ENCODE measurements at regions not wholly inside any gene's neighbourhood (a gene's known extent, or its start where the extent isn't known, plus 50 kb on each side); places are given as distances from the start of the nearest gene placed in this dataset.

- Histone ChIP-seq H3K27me3 (ENCODE audit: control insufficient read depth, insufficient read depth, low read length) (no peaks in the 10 kb centered on the region), H3K27ac (ENCODE audit: low read depth, low read length) (no peak overlapping the region), H3K4me3 (ENCODE audit: low read length) (no peak overlapping the region), H3K9ac (ENCODE audit: low read length) (no peak overlapping the region), H3K36me3 (ENCODE audit: control insufficient read depth, insufficient read depth, low read length) (no peaks in the 10 kb centered on the region), H3K4me1 (ENCODE audit: control insufficient read depth, insufficient read depth, low read length) (peaks cover 4% of the 10 kb centered on the region)
These were observed 210.7 kb upstream of the PWP1 start for GRCh38 chr12:107474639-107475539.

GRCh38 chr12:107475900-107476299 lies 209.7 kb upstream of the PWP1 start:
- H3K27me3 ChIP-seq (ENCODE audit: control insufficient read depth, insufficient read depth, low read length) = no peaks in the 10 kb centered on the region
- no peak overlapping the region for H3K27ac ChIP-seq (ENCODE audit: low read depth, low read length)
- H3K4me1 ChIP-seq (ENCODE audit: control insufficient read depth, insufficient read depth, low read length) = peaks cover 4% of the 10 kb centered on the region
- H3K36me3 ChIP-seq (ENCODE audit: control insufficient read depth, insufficient read depth, low read length) = no peaks in the 10 kb centered on the region
- H3K4me3 ChIP-seq (ENCODE audit: low read length) = no peak overlapping the region
- no peak overlapping the region for H3K9ac ChIP-seq (ENCODE audit: low read length)

GRCh38 chr12:107477018-107477417 lies 208.6 kb upstream of the PWP1 start:
- no peak overlapping the region for H3K27ac ChIP-seq (ENCODE audit: low read depth, low read length)
- no peaks in the 10 kb centered on the region for H3K36me3 ChIP-seq (ENCODE audit: control insufficient read depth, insufficient read depth, low read length)
- no peak overlapping the region for H3K4me3 ChIP-seq (ENCODE audit: low read length)
- no peak overlapping the region for H3K9ac ChIP-seq (ENCODE audit: low read length)
- H3K27me3 ChIP-seq (ENCODE audit: control insufficient read depth, insufficient read depth, low read length) = no peaks in the 10 kb centered on the region
- peaks cover 4% of the 10 kb centered on the region for H3K4me1 ChIP-seq (ENCODE audit: control insufficient read depth, insufficient read depth, low read length)

GRCh38 chr12:107477947-107478610 lies 207.5 kb upstream of the PWP1 start:
- peaks cover 1% of the 10 kb centered on the region for H3K4me1 ChIP-seq (ENCODE audit: control insufficient read depth, insufficient read depth, low read length)
- H3K27ac ChIP-seq (ENCODE audit: low read depth, low read length) = no peak overlapping the region
- no peak overlapping the region for H3K9ac ChIP-seq (ENCODE audit: low read length)
- no peaks in the 10 kb centered on the region for H3K27me3 ChIP-seq (ENCODE audit: control insufficient read depth, insufficient read depth, low read length)
- no peak overlapping the region for H3K4me3 ChIP-seq (ENCODE audit: low read length)
- no peaks in the 10 kb centered on the region for H3K36me3 ChIP-seq (ENCODE audit: control insufficient read depth, insufficient read depth, low read length)

GRCh38 chr12:107478881-107479280 lies 206.7 kb upstream of the PWP1 start:
- no peak overlapping the region for H3K4me3 ChIP-seq (ENCODE audit: low read length)

GRCh38 chr12:107480836-107481608 lies 204.6 kb upstream of the PWP1 start:
- Histone ChIP-seq H3K36me3 (ENCODE audit: control insufficient read depth, insufficient read depth, low read length) (no peaks in the 10 kb centered on the region), H3K4me3 (ENCODE audit: low read length) (no peak overlapping the region), H3K27me3 (ENCODE audit: control insufficient read depth, insufficient read depth, low read length) (no peaks in the 10 kb centered on the region), H3K27ac (ENCODE audit: low read depth, low read length) (no peak overlapping the region), H3K4me1 (ENCODE audit: control insufficient read depth, insufficient read depth, low read length) (no peaks in the 10 kb centered on the region), H3K9ac (ENCODE audit: low read length) (no peak overlapping the region)

More at GRCh38 chr12:107478881-107479280, 206.7 kb upstream of the PWP1 start:
- H3K27ac ChIP-seq (ENCODE audit: low read depth, low read length) = no peak overlapping the region
- H3K36me3 ChIP-seq (ENCODE audit: control insufficient read depth, insufficient read depth, low read length) = no peaks in the 10 kb centered on the region
- no peaks in the 10 kb centered on the region for H3K27me3 ChIP-seq (ENCODE audit: control insufficient read depth, insufficient read depth, low read length)
- H3K4me1 ChIP-seq (ENCODE audit: control insufficient read depth, insufficient read depth, low read length) = no peaks in the 10 kb centered on the region
- H3K9ac ChIP-seq (ENCODE audit: low read length) = no peak overlapping the region

GRCh38 chr12:107484230-107484629 lies 201.4 kb upstream of the PWP1 start:
- no peak overlapping the region for H3K9ac ChIP-seq (ENCODE audit: low read length)

GRCh38 chr12:107484941-107485340 lies 200.7 kb upstream of the PWP1 start:
- Histone ChIP-seq H3K4me1 (ENCODE audit: control insufficient read depth, insufficient read depth, low read length) (no peaks in the 10 kb centered on the region), H3K27ac (ENCODE audit: low read depth, low read length) (no peak overlapping the region), H3K4me3 (ENCODE audit: low read length) (no peak overlapping the region), H3K36me3 (ENCODE audit: control insufficient read depth, insufficient read depth, low read length) (no peaks in the 10 kb centered on the region), H3K9ac (ENCODE audit: low read length) (no peak overlapping the region), H3K27me3 (ENCODE audit: control insufficient read depth, insufficient read depth, low read length) (no peaks in the 10 kb centered on the region)

More at GRCh38 chr12:107484230-107484629, 201.4 kb upstream of the PWP1 start:
- no peaks in the 10 kb centered on the region for H3K27me3 ChIP-seq (ENCODE audit: control insufficient read depth, insufficient read depth, low read length)
- H3K4me1 ChIP-seq (ENCODE audit: control insufficient read depth, insufficient read depth, low read length) = no peaks in the 10 kb centered on the region
- H3K4me3 ChIP-seq (ENCODE audit: low read length) = no peak overlapping the region
- H3K27ac ChIP-seq (ENCODE audit: low read depth, low read length) = no peak overlapping the region
- no peaks in the 10 kb centered on the region for H3K36me3 ChIP-seq (ENCODE audit: control insufficient read depth, insufficient read depth, low read length)

DNA sequence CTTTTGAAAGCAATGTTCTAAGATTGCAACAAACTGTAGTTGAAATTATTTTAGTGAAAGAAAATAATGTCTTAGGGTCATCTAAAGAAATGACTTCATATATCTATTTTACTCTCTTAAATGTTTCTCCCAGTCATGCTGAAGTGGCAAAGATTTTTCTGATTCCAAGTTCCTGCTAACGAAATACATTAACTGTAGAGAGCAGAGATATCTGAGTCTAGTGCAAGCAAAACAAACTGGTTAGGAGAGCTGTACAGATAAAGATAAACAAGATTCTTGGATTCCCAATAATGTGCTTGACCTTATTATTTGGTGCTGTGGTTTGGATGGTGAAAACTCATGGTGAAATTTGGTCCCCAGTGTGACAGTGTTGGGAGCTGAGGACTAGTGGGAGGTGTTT lies 199.9 kb upstream of the PWP1 start:
- H3K4me3 ChIP-seq (ENCODE audit: low read length) = no peak overlapping the region
- H3K9ac ChIP-seq (ENCODE audit: low read length) = no peak overlapping the region
- H3K27ac ChIP-seq (ENCODE audit: low read depth, low read length) = no peak overlapping the region
- no peaks in the 10 kb centered on the region for H3K36me3 ChIP-seq (ENCODE audit: control insufficient read depth, insufficient read depth, low read length)
- no peaks in the 10 kb centered on the region for H3K27me3 ChIP-seq (ENCODE audit: control insufficient read depth, insufficient read depth, low read length)
- no peaks in the 10 kb centered on the region for H3K4me1 ChIP-seq (ENCODE audit: control insufficient read depth, insufficient read depth, low read length)

- Histone ChIP-seq H3K27me3 (ENCODE audit: control insufficient read depth, insufficient read depth, low read length) (no peaks in the 10 kb centered on the region), H3K9ac (ENCODE audit: low read length) (no peak overlapping the region), H3K4me3 (ENCODE audit: low read length) (no peak overlapping the region), H3K36me3 (ENCODE audit: control insufficient read depth, insufficient read depth, low read length) (no peaks in the 10 kb centered on the region), H3K27ac (ENCODE audit: low read depth, low read length) (no peak overlapping the region), H3K4me1 (ENCODE audit: control insufficient read depth, insufficient read depth, low read length) (no peaks in the 10 kb centered on the region)
These were observed 199.3 kb upstream of the PWP1 start for GRCh38 chr12:107486140-107486892.

DNA sequence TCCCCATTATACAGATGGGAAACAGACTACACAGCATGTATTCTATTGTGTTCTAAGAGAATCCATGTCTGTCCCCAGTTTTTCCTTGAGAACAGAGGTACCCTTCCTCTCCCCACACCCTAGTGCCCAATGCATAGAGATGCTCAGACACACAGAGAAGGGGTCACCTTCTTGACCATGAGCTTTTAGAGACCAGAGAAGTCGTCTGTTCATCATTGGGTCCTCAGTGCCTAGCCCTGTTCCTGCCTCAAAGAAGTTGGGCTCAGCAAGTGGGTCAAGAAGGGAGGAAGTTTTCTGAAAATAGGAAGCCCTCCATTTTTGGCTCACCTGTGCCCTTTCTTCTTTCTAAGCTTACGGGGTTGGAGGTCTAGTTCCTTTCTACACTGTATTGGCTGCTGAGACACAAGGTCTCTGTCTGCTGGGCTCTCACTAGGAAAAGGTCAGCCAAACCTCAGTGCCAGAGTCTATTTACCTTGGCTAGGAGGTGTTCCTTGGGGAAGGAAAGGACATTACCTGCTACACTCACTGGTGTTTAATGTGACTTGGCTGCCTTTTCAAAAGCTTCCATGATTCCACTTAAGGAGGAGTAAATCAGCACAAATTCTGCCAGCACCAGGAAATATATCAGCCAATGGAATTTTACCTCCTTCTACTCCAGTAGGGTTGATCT lies 198.5 kb upstream of the PWP1 start:
- no peak overlapping the region for H3K9ac ChIP-seq (ENCODE audit: low read length)
- no peak overlapping the region for H3K4me3 ChIP-seq (ENCODE audit: low read length)
- H3K4me1 ChIP-seq (ENCODE audit: control insufficient read depth, insufficient read depth, low read length) = no peaks in the 10 kb centered on the region
- no peaks in the 10 kb centered on the region for H3K36me3 ChIP-seq (ENCODE audit: control insufficient read depth, insufficient read depth, low read length)
- no peak overlapping the region for H3K27ac ChIP-seq (ENCODE audit: low read depth, low read length)
- no peaks in the 10 kb centered on the region for H3K27me3 ChIP-seq (ENCODE audit: control insufficient read depth, insufficient read depth, low read length)
